CD1c-positive myeloid dendritic cell (primary cell): ENCODE measurements at regions not wholly inside any gene's neighbourhood (a gene's known extent, or its start where the extent isn't known, plus 50 kb on each side); places are given as distances from the start of the nearest gene placed in this dataset.

ENCODE experiments used
- DNase-seq: peaks from one replicate; pipeline ENCODE4 v3.0.0-alpha.2; 2016; ENCODE audit errors: extremely low spot score

GRCh38 chr11:127332896-127333295, 332.3 kb upstream of the KIRREL3 start:
- no peak for DNase-seq

- no peak for DNase-seq
Observed at GRCh38 chr11:127330044-127330443, 329.5 kb upstream of the KIRREL3 start.

- no peak for DNase-seq
Observed at GRCh38 chr11:127308291-127308690, 307.7 kb upstream of the KIRREL3 start.

GRCh38 chr11:127307700-127308099, 307.1 kb upstream of the KIRREL3 start:
- DNase-seq, result no peak

- no peak for DNase-seq
Observed at GRCh38 chr11:127304634-127305033, 304.1 kb upstream of the KIRREL3 start.

GRCh38 chr11:127288926-127289325, 288.4 kb upstream of the KIRREL3 start:
- DNase-seq, result no peak

- DNase-seq, result no peak
Observed at GRCh38 chr11:127281534-127281933, 281.0 kb upstream of the KIRREL3 start.

- no peak for DNase-seq
Observed at GRCh38 chr11:127275774-127276173, 275.2 kb upstream of the KIRREL3 start.

GRCh38 chr11:127274328-127274676, 273.7 kb upstream of the KIRREL3 start:
- DNase-seq, result no peak

- DNase-seq, result no peak
Observed at GRCh38 chr11:127273593-127274327, 273.2 kb upstream of the KIRREL3 start.

GRCh38 chr11:127270851-127271250, 270.3 kb upstream of the KIRREL3 start:
- DNase-seq, result no peak

- DNase-seq, result no peak
Observed at GRCh38 chr11:127269911-127270310, 269.3 kb upstream of the KIRREL3 start.

- DNase-seq, result no peak
Observed at GRCh38 chr11:127268932-127269331, 268.4 kb upstream of the KIRREL3 start.

- DNase-seq, result no peak
Observed at GRCh38 chr11:127268521-127268920, 268.0 kb upstream of the KIRREL3 start.

GRCh38 chr11:127259102-127259501, 258.5 kb upstream of the KIRREL3 start:
- DNase-seq, result no peak

- DNase-seq, result no peak
Observed at GRCh38 chr11:127255209-127255608, 254.6 kb upstream of the KIRREL3 start.

GRCh38 chr11:127252321-127252720, 251.8 kb upstream of the KIRREL3 start:
- DNase-seq, result no peak

- DNase-seq, result no peak
Observed at GRCh38 chr11:127249576-127249975, 249.0 kb upstream of the KIRREL3 start.

GRCh38 chr11:127248476-127248875, 247.9 kb upstream of the KIRREL3 start:
- DNase-seq, result no peak

- DNase-seq, result no peak
Observed at GRCh38 chr11:127247261-127247851, 246.8 kb upstream of the KIRREL3 start.

GRCh38 chr11:127242676-127243075, 242.1 kb upstream of the KIRREL3 start:
- DNase-seq, result no peak

- DNase-seq, result no peak
Observed at GRCh38 chr11:127238321-127238720, 237.8 kb upstream of the KIRREL3 start.

- no peak for DNase-seq
Observed at GRCh38 chr11:127236776-127237175, 236.2 kb upstream of the KIRREL3 start.

- no peak for DNase-seq
Observed at GRCh38 chr11:127233998-127234397, 233.4 kb upstream of the KIRREL3 start.
